Cardiac muscle cell (in vitro differentiated cells and primary cell): ENCODE measurements at regions not wholly inside any gene's neighbourhood (a gene's known extent, or its start where the extent isn't known, plus 50 kb on each side); places are given as distances from the start of the nearest gene placed in this dataset.

Source experiments
- DNase-seq, 2 donors: peaks; one replicate each; pipeline versions ENCODE4 v3.0.0 to v3.0.0-alpha.2; 2010 to 2017; ENCODE audit warnings: low read depth in 1 of 2, low spot score in 1 of 2
- H3K27ac ChIP-seq: fragments of 200-600 bp; sonication (generic); 2 replicates; pipeline ENCODE4 v1.5.1; 2016
- H3K27me3 ChIP-seq: fragments of 200-600 bp; sonication (generic); 2 replicates; pipeline ENCODE4 v1.6.0; 2016; ENCODE audit warnings: control low read depth
- H3K36me3 ChIP-seq: fragments of 200-600 bp; sonication (generic); 2 replicates; pipeline ENCODE4 v1.5.1; 2016; ENCODE audit warnings: control low read depth
- H3K4me1 ChIP-seq: fragments of 200-600 bp; sonication (generic); 2 replicates; pipeline ENCODE4 v1.8.1; 2017; ENCODE audit warnings: low read depth, mild to moderate bottlenecking, mixed run types
- H3K4me3 ChIP-seq: fragments of 200-600 bp; sonication (generic); 2 replicates; pipeline ENCODE4 v1.5.1; 2016; ENCODE audit warnings: mild to moderate bottlenecking
- H3K9me3 ChIP-seq: fragments of 200-600 bp; sonication (generic); 2 replicates; pipeline ENCODE4 v1.5.1; 2017; ENCODE audit warnings: low read depth, mild to moderate bottlenecking, control low read depth
- TF ChIP-seq, protein P1 (sequence below): IDR thresholded peaks from 2 replicates; pipeline ENCODE4 v1.5.1; 2012; ENCODE audit warnings: low read depth, mild to moderate bottlenecking, low read length

DNA sequence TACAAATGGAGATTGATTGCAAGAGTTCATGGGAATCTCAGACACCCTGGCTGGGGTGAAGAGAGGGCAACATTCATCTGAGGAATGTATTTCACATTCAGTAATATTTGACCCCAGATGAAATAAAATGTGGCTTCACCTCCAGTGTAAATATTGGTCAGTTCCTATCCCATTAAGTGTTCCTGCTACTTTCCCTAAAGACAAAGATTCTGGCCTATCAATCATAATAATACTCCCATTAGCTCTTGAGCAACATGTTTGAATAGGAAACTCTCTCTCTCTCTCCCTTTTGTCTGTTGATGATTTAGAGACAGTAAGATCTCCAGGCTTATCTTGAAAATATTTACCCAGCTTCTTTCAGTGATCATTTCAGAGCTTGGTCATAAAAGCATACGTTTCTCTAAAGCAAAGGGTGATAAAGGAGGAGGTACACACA lies 70.1 kb downstream of the KCNJ2 start:
- Histone ChIP-seq H3K36me3 (no peaks in the 10 kb centered on the region), H3K27ac (no peak overlapping the region), H3K27me3 (no peaks in the 10 kb centered on the region), H3K9me3 (no peaks in the 10 kb centered on the region), H3K4me1 (no peaks in the 10 kb centered on the region), H3K4me3 (no peak overlapping the region)
- TF ChIP-seq, protein P1, sequence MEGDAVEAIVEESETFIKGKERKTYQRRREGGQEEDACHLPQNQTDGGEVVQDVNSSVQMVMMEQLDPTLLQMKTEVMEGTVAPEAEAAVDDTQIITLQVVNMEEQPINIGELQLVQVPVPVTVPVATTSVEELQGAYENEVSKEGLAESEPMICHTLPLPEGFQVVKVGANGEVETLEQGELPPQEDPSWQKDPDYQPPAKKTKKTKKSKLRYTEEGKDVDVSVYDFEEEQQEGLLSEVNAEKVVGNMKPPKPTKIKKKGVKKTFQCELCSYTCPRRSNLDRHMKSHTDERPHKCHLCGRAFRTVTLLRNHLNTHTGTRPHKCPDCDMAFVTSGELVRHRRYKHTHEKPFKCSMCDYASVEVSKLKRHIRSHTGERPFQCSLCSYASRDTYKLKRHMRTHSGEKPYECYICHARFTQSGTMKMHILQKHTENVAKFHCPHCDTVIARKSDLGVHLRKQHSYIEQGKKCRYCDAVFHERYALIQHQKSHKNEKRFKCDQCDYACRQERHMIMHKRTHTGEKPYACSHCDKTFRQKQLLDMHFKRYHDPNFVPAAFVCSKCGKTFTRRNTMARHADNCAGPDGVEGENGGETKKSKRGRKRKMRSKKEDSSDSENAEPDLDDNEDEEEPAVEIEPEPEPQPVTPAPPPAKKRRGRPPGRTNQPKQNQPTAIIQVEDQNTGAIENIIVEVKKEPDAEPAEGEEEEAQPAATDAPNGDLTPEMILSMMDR: no peak
- no peak for DNase-seq

DNA sequence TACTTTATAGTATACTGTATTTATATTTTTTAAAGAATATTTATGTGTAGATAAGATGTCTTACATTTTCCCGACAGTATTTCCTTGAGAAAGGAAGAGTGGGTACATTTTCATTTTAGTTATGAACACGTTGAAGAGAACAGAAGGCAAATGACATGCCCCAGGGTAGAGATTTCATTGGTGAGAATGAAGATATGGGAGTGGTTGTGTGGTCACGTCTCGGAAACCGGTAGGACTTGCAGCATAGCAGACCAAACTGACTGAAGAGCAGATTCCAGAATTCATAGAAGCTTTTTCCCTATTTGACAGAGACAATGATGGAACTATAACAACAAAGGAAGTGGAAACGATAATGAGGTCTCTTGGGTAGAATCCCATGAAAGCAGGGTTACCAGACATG lies 71.7 kb downstream of the KCNJ2 start:
- Histone ChIP-seq H3K27me3 (no peaks in the 10 kb centered on the region), H3K4me3 (no peak overlapping the region)
- DNase-seq: no peak

DNA sequence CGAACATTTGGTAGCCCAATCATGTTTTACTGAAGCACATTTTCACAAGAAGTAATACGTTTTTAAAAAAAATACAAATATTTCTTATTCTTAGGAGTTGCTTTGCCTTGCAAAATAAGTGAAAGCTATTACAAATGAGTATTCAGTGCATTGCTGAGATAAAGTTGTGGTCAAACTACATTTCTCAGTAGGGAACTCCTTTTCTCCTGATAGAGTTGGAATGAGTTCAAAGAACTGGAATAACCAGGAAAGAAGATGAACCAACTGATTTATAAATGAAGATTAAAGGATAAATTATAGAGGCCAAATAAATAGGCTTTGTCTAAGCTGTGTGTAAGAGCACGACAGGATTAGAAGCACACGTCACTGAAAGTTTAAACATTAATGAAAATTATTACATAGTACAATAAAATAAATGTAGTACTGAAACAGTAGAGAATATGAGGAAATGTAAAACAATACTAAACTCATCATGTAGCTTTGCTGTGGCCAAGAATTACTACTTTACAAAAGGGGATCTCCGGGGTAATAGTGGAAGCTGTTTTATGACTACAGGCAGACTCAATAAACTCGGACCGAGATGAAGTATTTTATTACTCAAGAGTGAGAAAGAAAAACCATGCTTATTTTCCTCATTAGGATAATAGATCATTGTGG lies 73.6 kb downstream of the KCNJ2 start:
- peak in 1 of 2 donors; percentile 33 for DNase-seq
- no peaks in the 10 kb centered on the region for H3K36me3 ChIP-seq
- no peak overlapping the region for H3K4me3 ChIP-seq
- H3K9me3 ChIP-seq: no peaks in the 10 kb centered on the region
- no peaks in the 10 kb centered on the region for H3K4me1 ChIP-seq
- H3K27ac ChIP-seq: no peak overlapping the region
- TF ChIP-seq, protein P1: no peak
- H3K27me3 ChIP-seq: no peaks in the 10 kb centered on the region

More for the DNA sequence above, 71.7 kb downstream of the KCNJ2 start:
- H3K4me1 ChIP-seq: no peaks in the 10 kb centered on the region
- H3K27ac ChIP-seq: no peak overlapping the region
- H3K36me3 ChIP-seq: no peaks in the 10 kb centered on the region
- no peaks in the 10 kb centered on the region for H3K9me3 ChIP-seq
- TF ChIP-seq, protein P1: no peak

GRCh38 chr17:70251706-70252105 lies 82.4 kb downstream of the KCNJ2 start:
- Histone ChIP-seq H3K27ac (no peak overlapping the region), H3K4me1 (no peaks in the 10 kb centered on the region), H3K36me3 (no peaks in the 10 kb centered on the region), H3K27me3 (no peaks in the 10 kb centered on the region), H3K9me3 (no peaks in the 10 kb centered on the region), H3K4me3 (no peak overlapping the region)
- DNase-seq: peak in 1 of 2 donors; percentile 43
- TF ChIP-seq, protein P1: no peak

GRCh38 chr17:70254735-70255460 lies 85.6 kb downstream of the KCNJ2 start:
- no peaks in the 10 kb centered on the region for H3K36me3 ChIP-seq
- H3K4me3 ChIP-seq: no peak overlapping the region
- H3K27me3 ChIP-seq: no peaks in the 10 kb centered on the region
- TF ChIP-seq, protein P1: no peak
- H3K27ac ChIP-seq: no peak overlapping the region
- H3K4me1 ChIP-seq: no peaks in the 10 kb centered on the region
- DNase-seq: no peak
- H3K9me3 ChIP-seq: no peaks in the 10 kb centered on the region
